Psoas muscle (tissue), 7 donors: ENCODE measurements at regions not wholly inside any gene's neighbourhood (a gene's known extent, or its start where the extent isn't known, plus 50 kb on each side); places are given as distances from the start of the nearest gene placed in this dataset.
"Not testable (repeated sequence)": the region's sequence is repeated elsewhere in the genome, so short reads cannot be mapped to it uniquely, and the experiment has no call there.

Experiments used
- ATAC-seq, 4 donors: fragments of 200-7000 bp; cut with Tn5 transposase; one replicate each; pipeline ENCODE4 v1.9.1; 2020; ENCODE audit warnings: moderate library complexity in 3 of 4, mild to moderate bottlenecking in 2 of 4
- DNase-seq, 2 donors: peaks; one replicate each; pipeline ENCODE4 v3.0.0-alpha.2; 2020
- H3K27ac ChIP-seq: fragments of 200-600 bp; one replicate; pipeline ENCODE4 v1.8.0; 2022
- H3K27me3 ChIP-seq, 3 donors: fragments of 200-600 bp in 1 of 3; one replicate each; pipeline versions ENCODE4 v1.6.1 to v1.8.0; 2013 to 2022; ENCODE audit warnings: low read length in 2 of 3, mild to moderate bottlenecking in 2 of 3, moderate library complexity in 1 of 3; ENCODE audit not compliant: insufficient read depth in 3 of 3
- H3K36me3 ChIP-seq, 2 donors: fragments of 200-600 bp in 1 of 2; one replicate each; pipeline versions ENCODE4 v1.6.1 to v1.8.0; 2013 to 2022; ENCODE audit warnings: low read depth in 1 of 2, mild to moderate bottlenecking in 1 of 2, moderate library complexity in 1 of 2; ENCODE audit not compliant: insufficient read depth in 1 of 2
- H3K4me1 ChIP-seq: fragments of 200-600 bp; one replicate; pipeline ENCODE4 v1.8.0; 2022
- H3K4me3 ChIP-seq: fragments of 200-600 bp; one replicate; pipeline ENCODE4 v1.8.0; 2022; ENCODE audit warnings: mild to moderate bottlenecking
- H3K9me3 ChIP-seq: fragments of 200-600 bp; one replicate; pipeline ENCODE4 v1.8.0; 2022
- WGBS, 3 donors: extraction: QIAGEN DNeasy Blood & Tissue Kit; methylation state at CpG; one replicate each; pipeline versions ENCODE4 v1.1.6 to v1.1.7; 2013; 5-methylcytosine and 5-hydroxymethylcytosine counted together
- intact Hi-C, 2 donors: fragments of 100-400 bp; cut with DNase I; formaldehyde crosslinking; loops; one replicate each; pipeline versions ENCODE4 v1.11.0 to v1.14.2; 2022
- TF ChIP-seq, protein P1 (sequence below): fragments of 200-600 bp; IDR thresholded peaks from one replicate; pipeline ENCODE4 v1.8.0; 2022; ENCODE audit warnings: antibody characterized with exemption
- donor health status: healthy with polysubstance abuse.
- donor health status: DM: no; HTN: no; CAD: no; lungs with moderate emphysema.
- donor health status: Bipolar disorder and iron deficiency.
- donor health status: healthy.
- donor health status: DM: yes; HTN: yes; CAD: no.
- donor health status: DM: no; HTN: no; CAD: no.
- donor health status: DM: yes; HTN: yes; CAD: no.

DNA sequence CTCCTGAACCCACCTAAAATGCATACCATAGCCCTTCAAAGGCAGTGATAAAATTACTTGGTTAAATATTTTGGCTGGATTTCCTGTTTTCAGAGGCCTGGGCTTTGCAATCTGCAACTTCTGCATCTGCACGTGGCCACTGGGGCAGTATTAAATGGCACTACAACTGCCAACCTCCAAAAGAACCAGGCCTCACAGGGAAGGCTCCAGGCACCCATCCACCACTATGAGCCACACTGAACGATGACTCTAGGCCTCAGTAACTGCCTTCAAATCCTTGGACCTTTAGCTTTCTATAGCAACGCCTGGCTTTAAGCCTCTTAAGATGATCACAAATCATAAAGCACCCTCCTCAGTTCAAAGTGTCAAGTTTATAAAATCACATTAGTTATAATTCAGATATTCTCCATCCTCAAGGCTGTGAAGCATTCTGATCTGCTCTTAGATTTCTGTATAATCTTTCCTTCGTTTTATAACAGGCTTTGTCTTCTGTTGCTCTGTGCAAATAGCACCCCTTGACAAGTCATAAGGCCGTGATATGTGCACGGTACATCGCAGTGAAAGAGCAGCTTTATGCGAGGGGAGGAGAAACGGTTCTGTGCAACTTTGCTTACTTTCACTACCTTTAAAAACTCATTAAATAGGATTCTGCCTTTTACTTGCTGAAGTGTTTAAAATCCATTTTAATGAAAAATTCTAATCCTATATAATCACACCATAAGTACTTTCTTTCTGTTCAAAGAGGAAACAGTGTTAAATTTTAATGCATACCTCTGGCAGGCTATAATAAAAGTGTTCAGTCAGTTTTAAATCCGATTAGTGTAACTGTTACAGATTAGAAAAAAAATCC, 196.4 kb upstream of the G2E3 start:
- no peak overlapping the region for H3K27ac ChIP-seq
- no peaks in the 10 kb centered on the region for H3K4me1 ChIP-seq
- 52 to 58% (median 54%) methylated on average over 10 of the region's 10 CpGs for WGBS, 3 donors
- ATAC-seq = no peak
- TF ChIP-seq, protein P1, sequence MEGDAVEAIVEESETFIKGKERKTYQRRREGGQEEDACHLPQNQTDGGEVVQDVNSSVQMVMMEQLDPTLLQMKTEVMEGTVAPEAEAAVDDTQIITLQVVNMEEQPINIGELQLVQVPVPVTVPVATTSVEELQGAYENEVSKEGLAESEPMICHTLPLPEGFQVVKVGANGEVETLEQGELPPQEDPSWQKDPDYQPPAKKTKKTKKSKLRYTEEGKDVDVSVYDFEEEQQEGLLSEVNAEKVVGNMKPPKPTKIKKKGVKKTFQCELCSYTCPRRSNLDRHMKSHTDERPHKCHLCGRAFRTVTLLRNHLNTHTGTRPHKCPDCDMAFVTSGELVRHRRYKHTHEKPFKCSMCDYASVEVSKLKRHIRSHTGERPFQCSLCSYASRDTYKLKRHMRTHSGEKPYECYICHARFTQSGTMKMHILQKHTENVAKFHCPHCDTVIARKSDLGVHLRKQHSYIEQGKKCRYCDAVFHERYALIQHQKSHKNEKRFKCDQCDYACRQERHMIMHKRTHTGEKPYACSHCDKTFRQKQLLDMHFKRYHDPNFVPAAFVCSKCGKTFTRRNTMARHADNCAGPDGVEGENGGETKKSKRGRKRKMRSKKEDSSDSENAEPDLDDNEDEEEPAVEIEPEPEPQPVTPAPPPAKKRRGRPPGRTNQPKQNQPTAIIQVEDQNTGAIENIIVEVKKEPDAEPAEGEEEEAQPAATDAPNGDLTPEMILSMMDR = no peak
- no peaks in the 10 kb centered on the region for H3K27me3 ChIP-seq
- intact Hi-C loops = no loop called here
- no peaks in the 10 kb centered on the region for H3K9me3 ChIP-seq
- DNase-seq = no peak
- no peaks in the 10 kb centered on the region for H3K36me3 ChIP-seq
- H3K4me3 ChIP-seq = no peak overlapping the region

DNA sequence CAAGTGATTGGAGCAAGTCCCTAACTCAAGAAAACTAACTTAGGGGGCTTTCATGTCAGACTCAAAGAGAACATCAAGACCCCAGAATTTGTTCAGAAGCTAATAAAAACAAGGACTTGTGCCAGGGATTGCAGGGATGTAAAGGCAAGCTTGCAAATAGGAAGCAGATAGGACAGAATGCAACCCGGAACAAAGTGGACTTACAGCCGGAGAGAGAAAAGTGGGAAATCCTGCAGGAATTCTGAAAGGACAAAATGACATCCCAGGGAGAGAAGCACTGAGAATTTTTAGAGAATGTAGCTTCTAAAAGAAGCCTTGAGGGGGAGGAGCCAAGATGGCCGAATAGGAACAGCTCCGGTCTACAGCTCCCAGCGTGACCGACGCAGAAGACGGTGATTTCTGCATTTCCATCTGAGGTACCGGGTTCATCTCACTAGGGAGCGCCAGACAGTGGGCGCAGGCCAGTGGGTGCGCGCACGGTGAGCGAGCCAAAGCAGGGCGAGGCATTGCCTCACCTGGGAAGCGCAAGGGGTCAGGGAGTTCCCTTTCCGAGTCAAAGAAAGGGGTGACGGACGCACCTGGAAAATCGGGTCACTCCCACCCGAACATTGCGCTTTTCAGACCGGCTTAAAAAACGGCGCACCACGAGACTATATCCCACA, 195.6 kb upstream of the G2E3 start:
- H3K9me3 ChIP-seq, H3K4me1 ChIP-seq, H3K36me3 ChIP-seq, H3K27me3 ChIP-seq, H3K27ac ChIP-seq, H3K4me3 ChIP-seq, intact Hi-C loops, ATAC-seq, DNase-seq: not testable (repeated sequence)
- WGBS, 3 donors = 86 to 94% (median 91%) methylated on average over 18 of the region's 27 CpGs

DNA sequence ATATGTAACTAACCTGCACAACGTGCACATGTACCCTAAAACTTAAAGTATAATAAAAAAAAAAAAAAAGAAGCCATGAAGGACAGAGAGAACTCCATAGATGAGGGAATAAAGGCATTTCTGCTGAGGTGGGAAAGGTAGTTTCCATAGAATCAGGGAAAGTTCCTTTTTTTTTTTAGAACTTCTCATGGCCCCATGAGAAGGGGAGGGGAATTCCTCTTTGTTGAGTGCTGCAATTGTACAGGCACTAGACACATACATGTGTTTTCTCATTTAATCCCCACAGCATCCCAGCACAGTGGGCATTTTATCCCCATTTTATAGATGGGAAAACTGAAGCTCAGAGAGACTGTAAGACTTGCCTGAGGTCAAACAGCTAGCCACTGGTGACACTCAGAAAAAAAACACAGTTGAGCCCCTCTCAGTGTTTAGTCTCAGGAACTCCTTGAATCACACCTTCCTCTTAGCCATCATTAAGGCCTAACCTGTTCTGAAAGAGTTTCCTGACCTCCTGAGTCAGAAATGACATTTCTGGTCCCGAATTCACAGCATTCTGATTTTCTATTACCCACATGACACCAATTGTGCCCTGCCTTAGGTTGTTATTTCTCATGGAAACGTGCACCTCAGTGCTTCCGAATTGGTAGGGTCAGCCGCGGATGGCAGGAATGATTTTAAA, 189.3 kb upstream of the G2E3 start:
- intact Hi-C loops = loop anchor here in 1 of 2 donors (5.0 to 10.0 kb wide), 2 partner anchors 155 to 243 kb away; no protein-coding TSS in a partner anchor
- DNase-seq (no peak), ATAC-seq (no peak)
- Histone ChIP-seq H3K27me3 (no peaks in the 10 kb centered on the region), H3K9me3 (no peaks in the 10 kb centered on the region), H3K4me3 (no peak overlapping the region), H3K36me3 (no peaks in the 10 kb centered on the region), H3K27ac (no peak overlapping the region), H3K4me1 (no peaks in the 10 kb centered on the region)
- TF ChIP-seq, protein P1 = no peak
- WGBS, 3 donors = 84 to 86% (median 84%) methylated on average over 6 of the region's 6 CpGs

DNA sequence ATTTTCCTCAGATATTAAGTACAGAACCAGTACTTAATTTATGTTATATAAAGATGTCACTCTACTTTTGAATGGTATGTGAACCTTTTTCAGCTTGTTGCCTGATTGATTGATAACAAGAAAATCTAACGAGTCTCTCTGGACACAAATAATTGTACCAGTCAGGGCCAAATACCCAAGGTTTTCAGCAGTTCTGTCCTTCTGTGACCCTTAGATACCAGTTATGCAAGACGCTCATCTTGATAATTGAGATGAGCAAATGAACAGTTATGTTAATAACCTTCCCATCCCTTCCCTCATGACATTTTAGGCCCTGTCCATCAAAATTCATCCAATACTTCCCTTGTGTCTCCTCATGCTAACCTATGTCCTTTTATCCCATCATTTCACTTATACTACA, 185.9 kb upstream of the G2E3 start:
- DNase-seq = no peak
- H3K27me3 ChIP-seq = no peaks in the 10 kb centered on the region
- ATAC-seq = no peak
- H3K9me3 ChIP-seq = no peaks in the 10 kb centered on the region
- intact Hi-C loops = loop anchor here in 1 of 2 donors (5.0 to 10.0 kb wide), 2 partner anchors 152 to 239 kb away; no protein-coding TSS in a partner anchor
- no peak overlapping the region for H3K4me3 ChIP-seq
- H3K4me1 ChIP-seq = no peaks in the 10 kb centered on the region
- 81 to 90% (median 89%) methylated on average over 2 of the region's 2 CpGs for WGBS, 3 donors
- H3K27ac ChIP-seq = no peak overlapping the region
- no peaks in the 10 kb centered on the region for H3K36me3 ChIP-seq
- TF ChIP-seq, protein P1 = no peak

DNA sequence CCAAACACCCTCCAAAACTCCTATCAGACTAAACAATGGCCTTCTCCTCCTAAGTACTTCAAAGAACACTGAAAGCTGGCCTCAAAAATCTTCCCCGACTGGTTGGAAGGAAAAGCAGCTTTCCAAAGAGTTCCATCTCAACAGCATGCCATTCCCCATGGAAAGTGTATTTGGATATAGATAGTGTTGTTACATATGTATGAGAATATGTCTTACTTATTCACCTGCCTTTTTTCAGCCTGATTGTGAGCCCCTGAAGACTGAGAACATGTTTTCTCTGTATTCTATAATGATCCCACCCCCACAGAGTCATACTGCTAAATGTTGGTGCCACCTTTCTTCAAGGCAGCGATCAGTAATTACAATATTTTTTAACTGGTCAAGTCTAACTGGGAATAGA, 185.4 kb upstream of the G2E3 start:
- DNase-seq = no peak
- 82 to 86% (median 83%) methylated on average over 2 of the region's 2 CpGs for WGBS, 3 donors
- Histone ChIP-seq H3K27me3 (no peaks in the 10 kb centered on the region), H3K4me3 (no peak overlapping the region), H3K36me3 (no peaks in the 10 kb centered on the region), H3K27ac (no peak overlapping the region), H3K9me3 (no peaks in the 10 kb centered on the region), H3K4me1 (no peaks in the 10 kb centered on the region)
- ATAC-seq = no peak
- intact Hi-C loops = loop anchor here in 1 of 2 donors (5.0 to 10.0 kb wide), 2 partner anchors 151 to 239 kb away; no protein-coding TSS in a partner anchor
- TF ChIP-seq, protein P1 = no peak
